GM23338 (cell line): ENCODE measurements at regions not wholly inside any gene's neighbourhood (a gene's known extent, or its start where the extent isn't known, plus 50 kb on each side); places are given as distances from the start of the nearest gene placed in this dataset.

Source experiments
- ATAC-seq: fragments of 200-7000 bp; cut with Tn5 transposase; 3 replicates; pipeline ENCODE4 v1.9.1; 2020
- DNase-seq: peaks from one replicate; pipeline ENCODE4 v3.0.0-alpha.2; 2015; ENCODE audit warnings: low spot score
- H2AFZ ChIP-seq: fragments of 200-600 bp; sonication (generic); 2 replicates; pipeline ENCODE4 v1.8.0; 2016; ENCODE audit warnings: antibody characterized with exemption, mild to moderate bottlenecking, moderate library complexity
- H3F3A ChIP-seq: fragments of 200-600 bp; sonication (generic); replicated peaks from 2 replicates; pipeline ENCODE4 v1.8.0; 2017; ENCODE audit warnings: antibody characterized with exemption, mixed run types, low read depth
- H3K27ac ChIP-seq: fragments of 200-600 bp; sonication (generic); 2 replicates; pipeline ENCODE4 v1.6.1; 2016; ENCODE audit warnings: low read depth
- H3K27me3 ChIP-seq: fragments of 200-600 bp; sonication (generic); 2 replicates; pipeline ENCODE4 v1.8.0; 2016; ENCODE audit warnings: mild to moderate bottlenecking, mixed run types, moderate library complexity; ENCODE audit not compliant: insufficient read depth
- H3K36me3 ChIP-seq: fragments of 200-600 bp; sonication (generic); 2 replicates; pipeline ENCODE4 v1.8.0; 2016; ENCODE audit warnings: mild to moderate bottlenecking; ENCODE audit not compliant: insufficient read depth
- H3K4me1 ChIP-seq: fragments of 200-600 bp; sonication (generic); 2 replicates; pipeline ENCODE4 v1.8.0; 2016; ENCODE audit warnings: mild to moderate bottlenecking, moderate library complexity; ENCODE audit not compliant: insufficient read depth
- H3K4me2 ChIP-seq: fragments of 200-600 bp; sonication (generic); 2 replicates; pipeline ENCODE4 v1.7.1; 2017; ENCODE audit warnings: mixed run types
- H3K4me3 ChIP-seq: fragments of 200-600 bp; sonication (generic); 2 replicates; pipeline ENCODE4 v1.6.1; 2016; ENCODE audit warnings: mixed run types
- H3K79me2 ChIP-seq: fragments of 200-600 bp; sonication (generic); replicated peaks from 2 replicates; pipeline ENCODE4 v1.8.0; 2017; ENCODE audit warnings: mild to moderate bottlenecking; ENCODE audit not compliant: insufficient read depth
- H3K9me2 ChIP-seq: fragments of 200-600 bp; sonication (generic); 2 replicates; pipeline ENCODE4 v1.8.0; 2017; ENCODE audit not compliant: insufficient read depth
- H4K20me1 ChIP-seq: fragments of 200-600 bp; sonication (generic); replicated peaks from 2 replicates; pipeline ENCODE4 v1.8.0; 2017; ENCODE audit warnings: mild to moderate bottlenecking; ENCODE audit not compliant: insufficient read depth
- H3K27ac Mint-ChIP-seq: 2 replicates; pipeline ENCODE4 v1.8.0; 2020; ENCODE audit warnings: inconsistent platforms, mild to moderate bottlenecking, moderate library complexity, mixed read lengths
- H3K27me3 Mint-ChIP-seq: 3 replicates; pipeline ENCODE4 v1.8.0; 2022; ENCODE audit warnings: low read depth, mild to moderate bottlenecking, moderate library complexity, mixed read lengths, inconsistent platforms; ENCODE audit not compliant: insufficient read depth, poor library complexity
- H3K36me3 Mint-ChIP-seq: 3 replicates; pipeline ENCODE4 v1.8.0; 2021; ENCODE audit warnings: low read depth, mild to moderate bottlenecking, inconsistent platforms, moderate library complexity, mixed read lengths
- H3K4me1 Mint-ChIP-seq: 3 replicates; pipeline ENCODE4 v1.8.0; 2020; ENCODE audit warnings: mild to moderate bottlenecking, inconsistent platforms, mixed read lengths
- H3K4me3 Mint-ChIP-seq: 3 replicates; pipeline ENCODE4 v1.8.0; 2021; ENCODE audit warnings: moderate library complexity, mild to moderate bottlenecking, inconsistent platforms, mixed read lengths
- H3K9me3 Mint-ChIP-seq: 3 replicates; pipeline ENCODE4 v1.8.0; 2020; ENCODE audit warnings: moderate library complexity, mild to moderate bottlenecking, inconsistent platforms, mixed read lengths
- CREB1 ChIP-seq: fragments of 250-450 bp; sonication (Bioruptor Pico); IDR thresholded peaks from 2 replicates; pipeline ENCODE4 v1.5.0; 2020; ENCODE audit warnings: low read depth, mild to moderate bottlenecking, moderate library complexity
- CTCF ChIP-seq, 2 experiments: fragments of 200-600 bp in 1 of 2; sonication (generic) in 1 of 2; conservative IDR thresholded peaks; 2 replicates each; pipeline versions ENCODE4 v1.5.1 to v1.6.1; 2016 to 2017; ENCODE audit warnings: antibody characterized with exemption in 2 of 2, low read depth in 2 of 2, mild to moderate bottlenecking in 2 of 2, moderate library complexity in 1 of 2
- ETS1 ChIP-seq: IDR thresholded peaks from 2 replicates; pipeline ENCODE4 v1.6.1; 2016; ENCODE audit warnings: antibody characterized with exemption
- EZH2 ChIP-seq: fragments of 200-600 bp; sonication (generic); IDR thresholded peaks from one replicate; pipeline ENCODE4 v1.8.0; 2017; ENCODE audit warnings: antibody characterized with exemption, mild to moderate bottlenecking, low read depth; ENCODE audit not compliant: unreplicated experiment
- EZH2phosphoT487 ChIP-seq: fragments of 200-600 bp; sonication (generic); IDR thresholded peaks from one replicate; pipeline ENCODE4 v1.8.1; 2018; ENCODE audit warnings: antibody characterized with exemption; ENCODE audit not compliant: unreplicated experiment
- JUNB ChIP-seq: IDR thresholded peaks from one replicate; pipeline ENCODE4 v1.6.1; 2016; ENCODE audit warnings: antibody characterized with exemption; ENCODE audit not compliant: unreplicated experiment
- NANOG ChIP-seq: IDR thresholded peaks from 2 replicates; pipeline ENCODE4 v1.6.1; 2016; ENCODE audit warnings: antibody characterized with exemption, borderline replicate concordance
- POLR2AphosphoS5 ChIP-seq: IDR thresholded peaks from 2 replicates; pipeline ENCODE4 v1.6.1; 2016; ENCODE audit warnings: antibody characterized with exemption, low read depth
- REST ChIP-seq: IDR thresholded peaks from one replicate; pipeline ENCODE4 v1.6.1; 2018; ENCODE audit warnings: antibody characterized with exemption; ENCODE audit not compliant: unreplicated experiment
- STAT1 ChIP-seq: IDR thresholded peaks from one replicate; pipeline ENCODE4 v1.6.1; 2016; ENCODE audit warnings: antibody characterized with exemption; ENCODE audit not compliant: unreplicated experiment
- ZNF114 ChIP-seq: fragments of 250-450 bp; sonication (Bioruptor Pico); IDR thresholded peaks from 2 replicates; pipeline ENCODE4 v1.5.0; 2020; ENCODE audit warnings: mild to moderate bottlenecking, moderate library complexity
- ZNF331 ChIP-seq: fragments of 250-450 bp; sonication (Bioruptor Pico); IDR thresholded peaks from 2 replicates; pipeline ENCODE4 v1.5.0; 2020; ENCODE audit warnings: low read depth, mild to moderate bottlenecking, moderate library complexity
- ZNF462 ChIP-seq: fragments of 250-450 bp; sonication (Bioruptor Pico); IDR thresholded peaks from 2 replicates; pipeline ENCODE4 v1.5.0; 2020; ENCODE audit warnings: mild to moderate bottlenecking, moderate library complexity

GRCh38 chr1:4021974-4022268, 121.8 kb upstream of the C1orf174 start:
- no peak for DNase-seq
- no peaks in the 10 kb centered on the region for H3K4me1 ChIP-seq
- no peak overlapping the region for H3K27ac Mint-ChIP-seq
- no peaks in the 10 kb centered on the region for H3F3A ChIP-seq
- peaks cover 89% of the 10 kb centered on the region for H3K9me3 Mint-ChIP-seq
- no peak for ATAC-seq
- H3K4me1 Mint-ChIP-seq, result no peaks in the 10 kb centered on the region
- no peaks in the 10 kb centered on the region for H3K36me3 ChIP-seq
- no peak overlapping the region for H3K27ac ChIP-seq
- H3K27me3 ChIP-seq, result no peaks in the 10 kb centered on the region
- no peaks in the 10 kb centered on the region for H4K20me1 ChIP-seq
- H3K79me2 ChIP-seq, result no peaks in the 10 kb centered on the region
- H2AFZ ChIP-seq, result no peak overlapping the region
- peaks cover 13% of the 10 kb centered on the region for H3K36me3 Mint-ChIP-seq
- no peaks in the 10 kb centered on the region for H3K9me2 ChIP-seq
- H3K4me2 ChIP-seq, result no peak overlapping the region
- H3K27me3 Mint-ChIP-seq, result peaks cover 17% of the 10 kb centered on the region
- H3K4me3 ChIP-seq, result no peak overlapping the region
- TF ChIP-seq EZH2, result no peak
- TF ChIP-seq JUNB, result no peak
- no peak for TF ChIP-seq EZH2phosphoT487
- no peak for TF ChIP-seq CREB1
- no peak for TF ChIP-seq ETS1
- no peak for TF ChIP-seq ZNF331 (CRISPR knock-in tag)
- TF ChIP-seq REST, result no peak
- TF ChIP-seq ZNF462, result no peak
- no peak for TF ChIP-seq NANOG
- no peak for TF ChIP-seq CTCF (conservative IDR thresholded peaks at IDR 0.05; ENCODE audit: low read depth in 2 of 2)
- no peak for TF ChIP-seq POLR2AphosphoS5
- no peak for TF ChIP-seq STAT1
- TF ChIP-seq ZNF114 (CRISPR knock-in tag), result no peak
- H3K4me3 Mint-ChIP-seq, result no peak overlapping the region
